ENCODE measurements at regions not wholly inside any gene's neighbourhood (a gene's known extent, or its start where the extent isn't known, plus 50 kb on each side); places are given as distances from the start of the nearest gene placed in this dataset.

GRCh38 chr1:42033629-42034028 is 114.9 kb upstream of the HIVEP3 start:
- DNase-seq: no peak

- no peak for DNase-seq
These were observed 99.0 kb upstream of the HIVEP3 start for GRCh38 chr1:42017730-42018129.

- DNase-seq: no peak
These were observed 98.5 kb upstream of the HIVEP3 start for GRCh38 chr1:42017259-42017658.

GRCh38 chr1:42014823-42015222 is 96.1 kb upstream of the HIVEP3 start:
- DNase-seq: no peak

- no peak for DNase-seq
These were observed 95.3 kb upstream of the HIVEP3 start for GRCh38 chr1:42013881-42014470.

GRCh38 chr1:42012852-42013251 is 94.1 kb upstream of the HIVEP3 start:
- no peak for DNase-seq

- no peak for DNase-seq
These were observed 91.7 kb upstream of the HIVEP3 start for GRCh38 chr1:42010381-42010780.

- DNase-seq: no peak
These were observed 89.5 kb upstream of the HIVEP3 start for GRCh38 chr1:42008264-42008663.

GRCh38 chr1:42006836-42007235 is 88.1 kb upstream of the HIVEP3 start:
- no peak for DNase-seq

GRCh38 chr1:42006093-42006492 is 87.4 kb upstream of the HIVEP3 start:
- no peak for DNase-seq

GRCh38 chr1:42005530-42005929 is 86.8 kb upstream of the HIVEP3 start:
- no peak for DNase-seq

- no peak for DNase-seq
These were observed 86.1 kb upstream of the HIVEP3 start for GRCh38 chr1:42004860-42005259.

- no peak for DNase-seq
These were observed 85.6 kb upstream of the HIVEP3 start for GRCh38 chr1:42004322-42004721.

- DNase-seq: no peak
These were observed 84.7 kb upstream of the HIVEP3 start for GRCh38 chr1:42003433-42003832.

- DNase-seq: no peak
These were observed 83.5 kb upstream of the HIVEP3 start for GRCh38 chr1:42002220-42002619.

- DNase-seq: no peak
These were observed 82.0 kb upstream of the HIVEP3 start for GRCh38 chr1:42000766-42001165.

GRCh38 chr1:41999884-42000283 is 81.2 kb upstream of the HIVEP3 start:
- no peak for DNase-seq

GRCh38 chr1:41998250-41998649 is 79.5 kb upstream of the HIVEP3 start:
- DNase-seq: no peak

GRCh38 chr1:41997153-41997552 is 78.4 kb upstream of the HIVEP3 start:
- DNase-seq: no peak

GRCh38 chr1:41995441-41996130 is 76.9 kb upstream of the HIVEP3 start:
- DNase-seq: no peak

- no peak for DNase-seq
These were observed 75.6 kb upstream of the HIVEP3 start for GRCh38 chr1:41994195-41994894.

- DNase-seq: no peak
These were observed 64.7 kb upstream of the HIVEP3 start for GRCh38 chr1:41983451-41983850.

- DNase-seq: no peak
These were observed 63.1 kb upstream of the HIVEP3 start for GRCh38 chr1:41981796-41982195.
